Trophoblast cell (in vitro differentiated cells and primary cell): ENCODE measurements at regions not wholly inside any gene's neighbourhood (a gene's known extent, or its start where the extent isn't known, plus 50 kb on each side); places are given as distances from the start of the nearest gene placed in this dataset.
A peak's percentile ranks its signal among the peaks of the same experiment; 100 is the strongest.

Experiments
- DNase-seq, 2 donors: peaks; one replicate each; pipeline ENCODE4 v3.0.0-alpha.2; 2016
- H2AFZ ChIP-seq: 2 replicates; pipeline ENCODE4 v1.6.1; 2013; ENCODE audit warnings: low read length, moderate library complexity, mild to moderate bottlenecking; ENCODE audit not compliant: insufficient read depth, poor library complexity
- H2AK5ac ChIP-seq: 2 replicates; pipeline ENCODE4 v1.6.1; 2013; ENCODE audit warnings: mild to moderate bottlenecking, low read length
- H2BK120ac ChIP-seq: 2 replicates; pipeline ENCODE4 v1.6.1; 2013; ENCODE audit warnings: low read length, mild to moderate bottlenecking, moderate library complexity; ENCODE audit not compliant: insufficient read depth, poor library complexity
- H2BK12ac ChIP-seq: 2 replicates; pipeline ENCODE4 v1.6.1; 2013; ENCODE audit warnings: mild to moderate bottlenecking, low read length, moderate library complexity
- H2BK5ac ChIP-seq: 2 replicates; pipeline ENCODE4 v1.6.1; 2013; ENCODE audit warnings: low read length, low read depth, moderate library complexity, mild to moderate bottlenecking; ENCODE audit not compliant: poor library complexity
- H3K14ac ChIP-seq: 2 replicates; pipeline ENCODE4 v1.6.1; 2013; ENCODE audit warnings: mild to moderate bottlenecking, low read length
- H3K18ac ChIP-seq: 2 replicates; pipeline ENCODE4 v1.6.1; 2013; ENCODE audit warnings: mild to moderate bottlenecking, low read length
- H3K23ac ChIP-seq: 2 replicates; pipeline ENCODE4 v1.6.1; 2013; ENCODE audit warnings: low read length
- H3K27ac ChIP-seq: 2 replicates; pipeline ENCODE4 v1.5.1; 2013; ENCODE audit warnings: low read depth, mild to moderate bottlenecking, inconsistent platforms, low read length, moderate library complexity
- H3K27me3 ChIP-seq: 2 replicates; pipeline ENCODE4 v1.6.1; 2013; ENCODE audit warnings: inconsistent platforms, mild to moderate bottlenecking, low read length, moderate library complexity; ENCODE audit not compliant: insufficient read depth
- H3K36me3 ChIP-seq, 2 experiments: 1 replicate in 1 of 2; 2 replicates in 1 of 2; pipeline ENCODE4 v1.6.1; 2013; ENCODE audit warnings: low read length in 2 of 2, mild to moderate bottlenecking in 2 of 2, moderate library complexity in 1 of 2; ENCODE audit not compliant: insufficient read depth in 2 of 2, control insufficient read depth in 1 of 2
- H3K4ac ChIP-seq: 2 replicates; pipeline ENCODE4 v1.6.1; 2013; ENCODE audit warnings: low read depth, mild to moderate bottlenecking, low read length, moderate library complexity
- H3K4me1 ChIP-seq, 2 experiments: 1 replicate in 1 of 2; 2 replicates in 1 of 2; pipeline ENCODE4 v1.6.1; 2013; ENCODE audit warnings: low read length in 2 of 2, mild to moderate bottlenecking in 2 of 2, moderate library complexity in 1 of 2; ENCODE audit not compliant: insufficient read depth in 2 of 2, control insufficient read depth in 1 of 2
- H3K4me2 ChIP-seq: 2 replicates; pipeline ENCODE4 v1.6.1; 2013; ENCODE audit warnings: inconsistent platforms, mild to moderate bottlenecking, low read length, moderate library complexity
- H3K4me3 ChIP-seq: 2 replicates; pipeline ENCODE4 v1.5.1; 2013; ENCODE audit warnings: mild to moderate bottlenecking, low read depth, low read length, inconsistent platforms
- H3K79me1 ChIP-seq: one replicate; pipeline ENCODE4 v1.6.1; 2013; ENCODE audit warnings: low read length
- H3K79me2 ChIP-seq: 2 replicates; pipeline ENCODE4 v1.6.1; 2013; ENCODE audit warnings: low read length, mild to moderate bottlenecking; ENCODE audit not compliant: control insufficient read depth, insufficient read depth, poor library complexity
- H3K9ac ChIP-seq: 2 replicates; pipeline ENCODE4 v1.6.1; 2013; ENCODE audit warnings: mild to moderate bottlenecking, low read length
- H3K9me3 ChIP-seq: 2 replicates; pipeline ENCODE4 v1.6.1; 2013; ENCODE audit warnings: low read depth, mild to moderate bottlenecking, control low read depth, inconsistent platforms, low read length; ENCODE audit not compliant: insufficient read depth
- H4K12ac ChIP-seq: 2 replicates; pipeline ENCODE4 v1.6.1; 2013; ENCODE audit warnings: low read depth, mild to moderate bottlenecking, low read length, moderate library complexity
- H4K8ac ChIP-seq: 2 replicates; pipeline ENCODE4 v1.6.1; 2013; ENCODE audit warnings: low read depth, mild to moderate bottlenecking, low read length, moderate library complexity
- H4K91ac ChIP-seq: one replicate; pipeline ENCODE4 v1.6.1; 2013; ENCODE audit warnings: low read depth, mild to moderate bottlenecking, low read length, moderate library complexity
- WGBS: extraction: QIAGEN DNeasy Blood & Tissue Kit; methylation state at CpG from one replicate; pipeline ENCODE4 v1.1.7; 2013; ENCODE audit warnings: missing lambda C conversion rate; ENCODE audit not compliant: insufficient read length, insufficient coverage; ENCODE audit errors: extremely low coverage; 5-methylcytosine and 5-hydroxymethylcytosine counted together

- Histone ChIP-seq H4K12ac (no peak overlapping the region), H4K8ac (no peak overlapping the region), H3K14ac (no peak overlapping the region), H3K36me3 (no peaks in the 10 kb centered on the region), H2AK5ac (no peak overlapping the region), H3K23ac (no peak overlapping the region), H4K91ac (no peak overlapping the region), H3K4ac (no peak overlapping the region), H3K9ac (no peak overlapping the region), H2BK5ac (no peak overlapping the region), H3K18ac (no peak overlapping the region), H3K27me3 (peaks cover 84% of the 10 kb centered on the region), H3K4me3 (no peak overlapping the region), H3K9me3 (peaks cover 15% of the 10 kb centered on the region), H3K79me2 (no peaks in the 10 kb centered on the region), H2BK12ac (no peak overlapping the region), H3K4me1 (peaks cover 16 to 22% of the 10 kb centered on the region in 2 experiments), H3K79me1 (no peaks in the 10 kb centered on the region), H3K27ac (no peak overlapping the region), H2BK120ac (no peak overlapping the region), H3K4me2 (peak overlapping the region; percentile 92), H2AFZ (no peak overlapping the region)
- DNase-seq, result no peak
- WGBS, result no CpG with 5 or more reads among the region's 36 CpGs
Measured at GRCh38 chr1:217135987-217136894, 413.0 kb upstream of the ESRRG start.

GRCh38 chr1:217135569-217135915, 412.3 kb upstream of the ESRRG start:
- no peak overlapping the region for H4K12ac ChIP-seq
- H3K27me3 ChIP-seq, result peaks cover 78% of the 10 kb centered on the region
- H3K79me1 ChIP-seq, result no peaks in the 10 kb centered on the region
- H3K4me3 ChIP-seq, result peak overlapping the region; percentile 63
- no peaks in the 10 kb centered on the region for H3K79me2 ChIP-seq
- no peak overlapping the region for H4K8ac ChIP-seq
- no peak overlapping the region for H3K14ac ChIP-seq
- no peak overlapping the region for H3K4ac ChIP-seq
- H3K23ac ChIP-seq, result no peak overlapping the region
- no CpG with 5 or more reads among the region's 32 CpGs for WGBS
- peak overlapping the region; percentile 56 for H2AFZ ChIP-seq
- peaks cover 15% of the 10 kb centered on the region for H3K9me3 ChIP-seq
- H2BK12ac ChIP-seq, result no peak overlapping the region
- H2BK5ac ChIP-seq, result no peak overlapping the region
- no peak overlapping the region for H2AK5ac ChIP-seq
- peaks cover 16 to 22% of the 10 kb centered on the region in 2 experiments for H3K4me1 ChIP-seq
- H2BK120ac ChIP-seq, result no peak overlapping the region
- H4K91ac ChIP-seq, result no peak overlapping the region
- no peak overlapping the region for H3K27ac ChIP-seq
- no peaks in the 10 kb centered on the region for H3K36me3 ChIP-seq
- no peak overlapping the region for H3K18ac ChIP-seq
- no peak overlapping the region for H3K9ac ChIP-seq
- H3K4me2 ChIP-seq, result peak overlapping the region; percentile 92
- DNase-seq, result no peak

GRCh38 chr1:217134857-217135568, 411.8 kb upstream of the ESRRG start:
- peak overlapping the region; percentile 49 for H2AFZ ChIP-seq
- no peak overlapping the region for H2BK5ac ChIP-seq
- no peak overlapping the region for H2BK120ac ChIP-seq
- H4K91ac ChIP-seq, result no peak overlapping the region
- H4K8ac ChIP-seq, result no peak overlapping the region
- H3K23ac ChIP-seq, result no peak overlapping the region
- no peak overlapping the region for H2AK5ac ChIP-seq
- H2BK12ac ChIP-seq, result no peak overlapping the region
- no peak for DNase-seq
- H3K4me1 ChIP-seq, result peaks cover 14 to 22% of the 10 kb centered on the region in 2 experiments
- H3K36me3 ChIP-seq, result no peaks in the 10 kb centered on the region
- peak overlapping the region; percentile 43 for H3K4me3 ChIP-seq
- peaks cover 73% of the 10 kb centered on the region for H3K27me3 ChIP-seq
- H3K79me2 ChIP-seq, result no peaks in the 10 kb centered on the region
- WGBS, result no CpG with 5 or more reads among the region's 49 CpGs
- no peak overlapping the region for H3K18ac ChIP-seq
- H3K4me2 ChIP-seq, result peak overlapping the region; percentile 92
- H4K12ac ChIP-seq, result no peak overlapping the region
- no peak overlapping the region for H3K4ac ChIP-seq
- H3K9me3 ChIP-seq, result peaks cover 15% of the 10 kb centered on the region
- no peak overlapping the region for H3K9ac ChIP-seq
- no peaks in the 10 kb centered on the region for H3K79me1 ChIP-seq
- H3K14ac ChIP-seq, result no peak overlapping the region
- H3K27ac ChIP-seq, result no peak overlapping the region

GRCh38 chr1:217133958-217134856, 411.0 kb upstream of the ESRRG start:
- Histone ChIP-seq H3K9me3 (peaks cover 15% of the 10 kb centered on the region), H3K4me2 (peak overlapping the region; percentile 92), H3K9ac (no peak overlapping the region), H3K4ac (no peak overlapping the region), H2AFZ (peak overlapping the region; percentile 49), H2BK5ac (no peak overlapping the region), H3K4me3 (peak overlapping the region; percentile 43), H3K18ac (no peak overlapping the region), H3K23ac (no peak overlapping the region), H3K14ac (no peak overlapping the region), H4K12ac (no peak overlapping the region), H4K91ac (no peak overlapping the region), H3K79me2 (no peaks in the 10 kb centered on the region), H3K27ac (no peak overlapping the region), H3K36me3 (no peaks in the 10 kb centered on the region), H3K27me3 (peaks cover 67% of the 10 kb centered on the region), H2AK5ac (no peak overlapping the region), H2BK120ac (no peak overlapping the region), H4K8ac (no peak overlapping the region), H2BK12ac (no peak overlapping the region), H3K79me1 (no peaks in the 10 kb centered on the region), H3K4me1 (peaks cover 12 to 22% of the 10 kb centered on the region in 2 experiments)
- DNase-seq, result peak; percentile 53 to 69
- whole genome bisulfite sequencing, result no CpG with 5 or more reads among the region's 53 CpGs
